CD4-positive, alpha-beta T cell treated with Interleukin-17A for 1 hour (primary cell): ENCODE measurements at regions not wholly inside any gene's neighbourhood (a gene's known extent, or its start where the extent isn't known, plus 50 kb on each side); places are given as distances from the start of the nearest gene placed in this dataset.

Source experiments
- DNase-seq: peaks from one replicate; pipeline ENCODE4 v3.0.0-alpha.2; 2020

DNA sequence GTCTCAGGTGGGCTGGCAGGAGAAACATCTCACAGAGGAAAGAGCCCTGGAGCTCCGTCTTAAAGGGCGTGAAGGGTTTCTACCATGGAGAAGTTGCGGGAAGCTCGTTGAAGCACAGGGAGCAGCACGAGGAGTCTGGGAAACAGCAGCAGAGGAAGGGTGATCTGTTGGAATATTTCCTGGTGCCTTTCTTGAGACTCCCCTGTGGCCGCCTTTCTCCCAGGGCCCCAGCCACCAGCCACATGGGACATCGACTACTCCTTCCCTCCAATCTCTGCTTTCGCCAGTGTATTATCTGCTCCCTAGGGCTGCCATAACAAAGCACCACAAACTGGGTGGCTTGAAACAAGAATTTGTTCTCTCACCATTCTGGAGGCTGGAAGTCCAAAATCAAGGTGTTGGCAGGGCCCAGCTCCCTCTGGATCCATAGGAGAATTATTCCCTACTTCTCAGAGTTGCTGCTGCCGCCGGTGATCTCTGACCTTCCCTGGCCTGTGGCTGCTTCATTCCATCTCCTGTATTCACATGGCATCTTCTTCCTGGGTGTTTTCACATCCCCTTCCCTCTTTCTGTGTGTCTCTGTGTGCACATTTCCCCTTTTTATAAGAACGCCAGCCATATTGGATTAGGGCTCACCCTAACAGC lies 152.8 kb upstream of the GSC start:
- no peak for DNase-seq

GRCh38 chr14:94921882-94922585 lies 152.1 kb upstream of the GSC start:
- DNase-seq: no peak

- no peak for DNase-seq
These were observed 151.5 kb upstream of the GSC start for GRCh38 chr14:94921456-94921855.

DNA sequence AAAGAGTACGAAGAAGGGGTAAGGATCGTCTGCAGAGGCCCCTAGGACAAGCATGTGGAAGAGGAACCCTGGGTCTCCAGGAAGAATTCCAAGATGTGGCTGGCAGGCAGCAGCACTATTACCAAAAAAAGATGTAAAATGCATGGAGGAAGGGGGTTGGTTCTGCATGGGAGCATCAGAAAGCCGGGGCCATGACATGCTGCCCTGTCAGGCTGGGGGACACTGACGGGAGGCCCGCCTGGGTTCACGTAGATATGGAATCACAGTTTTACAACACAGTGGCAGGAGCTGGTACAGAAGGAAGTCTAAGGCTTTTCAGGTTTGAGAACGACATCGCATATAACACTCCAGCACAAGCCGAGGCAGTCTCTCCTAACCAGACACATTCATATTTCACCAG lies 150.0 kb upstream of the GSC start:
- no peak for DNase-seq

- no peak for DNase-seq
These were observed 149.0 kb upstream of the GSC start for GRCh38 chr14:94918896-94919295.

GRCh38 chr14:94917041-94917600 lies 147.2 kb upstream of the GSC start:
- DNase-seq: no peak

DNA sequence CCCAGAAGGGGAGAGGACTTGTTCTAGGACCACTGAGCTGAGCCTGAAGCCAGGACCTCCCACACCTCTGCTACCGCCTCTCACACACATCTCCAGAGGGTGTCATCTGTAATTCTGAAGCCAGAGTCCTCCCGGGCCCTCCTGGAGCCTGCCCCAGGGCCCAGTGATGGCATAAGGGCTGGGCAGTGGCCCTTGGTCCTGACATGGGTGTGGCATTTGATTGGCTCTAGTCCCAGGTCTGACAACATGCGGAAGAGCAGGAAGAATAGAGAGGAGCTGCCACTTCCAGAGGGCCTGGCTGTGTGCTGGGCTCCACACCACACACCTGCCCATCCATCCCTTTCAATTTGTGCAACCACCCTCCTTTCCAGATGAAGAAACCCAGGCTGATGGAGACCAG lies 144.3 kb upstream of the GSC start:
- DNase-seq: no peak

GRCh38 chr14:94907626-94908261 lies 137.8 kb upstream of the GSC start:
- no peak for DNase-seq

- DNase-seq: no peak
These were observed 137.2 kb upstream of the GSC start for GRCh38 chr14:94906991-94907587.

- no peak for DNase-seq
These were observed 136.7 kb upstream of the GSC start for GRCh38 chr14:94906577-94906976.

DNA sequence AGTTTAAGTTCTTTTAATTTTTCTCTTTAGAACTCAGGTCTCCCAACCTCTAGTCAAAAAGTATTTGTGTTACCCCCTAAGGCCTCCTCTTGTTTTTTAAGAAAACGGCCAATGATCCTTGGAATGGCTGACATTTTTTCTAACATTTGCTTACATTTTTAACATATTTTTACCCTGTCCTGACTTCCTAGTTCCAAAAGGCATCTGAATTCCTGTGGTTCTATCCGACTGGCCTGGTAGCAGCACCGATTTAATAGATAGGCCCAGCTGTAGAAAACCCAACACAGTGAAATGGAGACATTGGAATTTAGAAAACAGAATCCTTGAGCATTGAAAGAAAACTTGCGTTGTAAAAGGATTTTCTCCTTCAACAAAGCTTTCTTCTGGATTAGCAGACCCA lies 134.7 kb upstream of the GSC start:
- no peak for DNase-seq

DNA sequence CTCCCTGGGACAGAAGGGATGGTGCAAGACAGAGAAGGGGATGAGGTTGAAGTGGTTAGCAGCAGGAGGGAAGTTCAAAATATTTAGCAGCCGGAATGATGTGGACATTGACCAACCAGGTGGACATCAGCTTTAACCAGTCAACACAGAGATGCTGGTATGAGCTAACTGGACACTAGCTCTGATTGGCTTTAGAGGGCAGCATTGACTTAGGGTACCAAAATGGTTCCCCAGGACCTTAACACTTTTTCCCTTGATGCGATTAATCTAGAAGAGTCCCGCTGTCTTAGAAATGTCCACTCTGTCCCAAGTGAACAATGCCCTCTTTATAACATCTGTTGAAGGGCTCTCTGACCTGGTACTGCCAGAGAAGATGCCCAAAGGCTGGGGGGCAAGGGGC lies 134.0 kb upstream of the GSC start:
- DNase-seq: no peak

- DNase-seq: no peak
These were observed 133.4 kb upstream of the GSC start for GRCh38 chr14:94903338-94903737.

GRCh38 chr14:94897561-94897960 lies 127.6 kb upstream of the GSC start:
- no peak for DNase-seq

GRCh38 chr14:94897082-94897481 lies 127.2 kb upstream of the GSC start:
- no peak for DNase-seq

- DNase-seq: no peak
These were observed 123.7 kb upstream of the GSC start for GRCh38 chr14:94893411-94894160.

DNA sequence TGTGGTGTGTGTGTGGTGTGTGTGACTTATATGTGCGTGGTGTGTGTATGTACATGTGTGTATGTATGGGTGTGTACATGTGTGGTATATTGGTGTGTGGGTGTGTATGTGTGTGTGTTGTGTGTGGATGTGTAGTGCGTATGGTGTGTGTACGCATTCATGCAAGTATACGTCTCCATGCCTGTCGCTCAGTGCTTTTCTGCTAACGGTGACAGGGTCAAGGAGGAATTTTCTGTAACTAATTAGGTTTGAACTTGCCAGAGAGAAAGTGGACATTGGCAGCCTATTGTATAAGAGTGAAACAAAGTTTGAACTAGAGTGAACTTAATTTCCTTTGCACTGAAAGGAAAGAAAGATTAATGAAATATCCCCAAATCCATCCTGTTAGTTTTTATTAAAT lies 120.9 kb upstream of the GSC start:
- no peak for DNase-seq

GRCh38 chr14:94889520-94890312 lies 119.8 kb upstream of the GSC start:
- no peak for DNase-seq

DNA sequence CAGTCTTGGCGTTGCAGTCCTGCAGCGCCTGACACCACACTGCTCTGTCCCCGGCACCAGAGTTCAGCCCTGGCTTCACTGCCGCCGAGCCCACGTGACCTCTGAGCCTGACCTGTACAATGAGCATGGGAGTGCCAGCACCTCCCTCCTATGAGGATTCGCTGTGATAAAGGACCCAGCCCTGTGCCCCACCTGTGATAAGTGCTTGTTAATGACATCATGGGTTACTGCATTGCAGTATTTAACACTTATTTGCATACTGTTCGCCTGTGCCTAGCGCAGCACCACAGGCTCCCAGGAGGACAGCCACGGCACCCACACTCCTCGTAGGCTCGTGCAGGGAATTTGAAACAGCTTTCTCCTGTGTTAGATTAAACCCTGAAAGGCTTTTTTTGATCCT lies 118.2 kb upstream of the GSC start:
- DNase-seq: no peak

- no peak for DNase-seq
These were observed 117.7 kb upstream of the GSC start for GRCh38 chr14:94887591-94887990.

DNA sequence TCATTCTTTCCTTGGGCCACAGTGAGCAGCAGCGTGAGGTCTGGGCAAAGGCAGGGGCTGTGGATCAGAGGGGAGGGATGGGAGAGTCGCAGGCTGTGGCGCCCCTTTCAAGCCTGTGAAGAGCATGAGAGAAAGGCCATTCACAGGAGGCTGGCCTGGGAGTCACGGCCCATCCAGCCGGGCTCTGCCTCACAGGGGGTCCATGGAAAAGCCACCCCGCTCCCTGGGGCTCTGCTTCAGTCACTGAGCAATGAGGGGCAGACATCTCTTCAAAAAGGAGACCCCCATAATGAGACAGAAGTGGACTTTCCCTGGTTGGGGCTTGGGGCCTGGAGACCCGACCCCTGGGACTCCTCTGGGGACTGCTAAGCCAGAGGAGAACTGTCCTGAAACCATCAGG lies 117.0 kb upstream of the GSC start:
- DNase-seq: no peak

GRCh38 chr14:94885481-94886155 lies 115.7 kb upstream of the GSC start:
- no peak for DNase-seq
